Right atrium auricular region (tissue), 2 donors: ENCODE measurements at regions not wholly inside any gene's neighbourhood (a gene's known extent, or its start where the extent isn't known, plus 50 kb on each side); places are given as distances from the start of the nearest gene placed in this dataset.

ENCODE experiments used
- DNase-seq: peaks from one replicate; pipeline ENCODE4 v3.0.0-alpha.2; 2019; ENCODE audit warnings: low spot score
- H3K27ac ChIP-seq, 2 donors: fragments of 200-600 bp; sonication (generic); 1 replicate in 1 of 2; 2 replicates in 1 of 2; pipeline ENCODE4 v1.5.1; 2016 to 2019
- H3K27me3 ChIP-seq, 2 donors: fragments of 200-600 bp; sonication (generic); one replicate each; pipeline versions ENCODE4 v1.5.1 to v1.6.0; 2017 to 2019
- H3K36me3 ChIP-seq: fragments of 200-600 bp; sonication (generic); one replicate; pipeline ENCODE4 v1.5.1; 2016
- H3K4me1 ChIP-seq, 2 donors: fragments of 200-600 bp; sonication (generic); one replicate each; pipeline versions ENCODE4 v1.5.1 to v1.6.0; 2017 to 2019
- H3K4me3 ChIP-seq, 2 donors: fragments of 200-600 bp; sonication (generic); 1 replicate in 1 of 2; 2 replicates in 1 of 2; pipeline ENCODE4 v1.5.1; 2017 to 2019; ENCODE audit warnings: mild to moderate bottlenecking in 1 of 2, moderate library complexity in 1 of 2
- H3K9me3 ChIP-seq, 2 donors: fragments of 200-600 bp; sonication (generic); one replicate each; pipeline ENCODE4 v1.5.1; 2019
- CTCF ChIP-seq, 2 donors: fragments of 200-600 bp; sonication (generic); IDR thresholded peaks; one replicate each; pipeline ENCODE4 v1.5.1; 2019; ENCODE audit warnings: antibody characterized with exemption in 2 of 2

GRCh38 chr2:228839421-228839876, 431.6 kb downstream of the PID1 start:
- H3K4me1 ChIP-seq, result no peaks in the 10 kb centered on the region
- TF ChIP-seq CTCF (IDR thresholded peaks at IDR 0.05), result no peak
- H3K36me3 ChIP-seq, result no peaks in the 10 kb centered on the region
- H3K27ac ChIP-seq, result no peak overlapping the region
- no peak overlapping the region for H3K4me3 ChIP-seq
- no peaks in the 10 kb centered on the region for H3K27me3 ChIP-seq
- no peak for DNase-seq
- no peaks in the 10 kb centered on the region for H3K9me3 ChIP-seq

GRCh38 chr2:228838819-228839218, 432.3 kb downstream of the PID1 start:
- DNase-seq, result no peak
- H3K27ac ChIP-seq, result no peak overlapping the region

GRCh38 chr2:228828397-228828796, 442.7 kb downstream of the PID1 start:
- DNase-seq, result no peak
- Histone ChIP-seq H3K9me3 (no peaks in the 10 kb centered on the region), H3K27me3 (no peaks in the 10 kb centered on the region), H3K36me3 (no peaks in the 10 kb centered on the region), H3K4me3 (no peak overlapping the region), H3K4me1 (no peaks in the 10 kb centered on the region), H3K27ac (no peak overlapping the region)
- no peak for TF ChIP-seq CTCF (IDR thresholded peaks at IDR 0.05)

More at GRCh38 chr2:228838819-228839218, 432.3 kb downstream of the PID1 start:
- TF ChIP-seq CTCF (IDR thresholded peaks at IDR 0.05), result no peak
- no peaks in the 10 kb centered on the region for H3K4me1 ChIP-seq
- no peaks in the 10 kb centered on the region for H3K27me3 ChIP-seq
- no peaks in the 10 kb centered on the region for H3K9me3 ChIP-seq
- no peaks in the 10 kb centered on the region for H3K36me3 ChIP-seq
- H3K4me3 ChIP-seq, result no peak overlapping the region

- no peak for DNase-seq
- no peaks in the 10 kb centered on the region for H3K36me3 ChIP-seq
- H3K4me1 ChIP-seq, result no peaks in the 10 kb centered on the region
- H3K27ac ChIP-seq, result no peak overlapping the region
- no peak for TF ChIP-seq CTCF (IDR thresholded peaks at IDR 0.05)
- no peaks in the 10 kb centered on the region for H3K27me3 ChIP-seq
- no peak overlapping the region for H3K4me3 ChIP-seq
- no peaks in the 10 kb centered on the region for H3K9me3 ChIP-seq
Observed at GRCh38 chr2:228827056-228827700, 443.9 kb downstream of the PID1 start.

- H3K4me1 ChIP-seq, result no peaks in the 10 kb centered on the region
Observed at GRCh38 chr2:228819701-228820100, 451.4 kb downstream of the PID1 start.

More at GRCh38 chr2:228819701-228820100, 451.4 kb downstream of the PID1 start:
- no peak overlapping the region for H3K27ac ChIP-seq
- TF ChIP-seq CTCF (IDR thresholded peaks at IDR 0.05), result no peak
- no peaks in the 10 kb centered on the region for H3K9me3 ChIP-seq
- no peaks in the 10 kb centered on the region for H3K36me3 ChIP-seq
- no peak for DNase-seq
- H3K27me3 ChIP-seq, result no peaks in the 10 kb centered on the region
- no peak overlapping the region for H3K4me3 ChIP-seq
